Stromal cell of bone marrow (primary cell): ENCODE measurements at regions not wholly inside any gene's neighbourhood (a gene's known extent, or its start where the extent isn't known, plus 50 kb on each side); places are given as distances from the start of the nearest gene placed in this dataset.

Experiments used
- DNase-seq: peaks from one replicate; pipeline ENCODE4 v3.0.0-alpha.2; 2012; ENCODE audit warnings: low read depth

- no peak for DNase-seq
Measured at GRCh38 chr13:111456452-111457230, 136.2 kb downstream of the TEX29 start.

GRCh38 chr13:111458001-111458531 lies 137.6 kb downstream of the TEX29 start:
- DNase-seq = no peak

- DNase-seq = no peak
Measured at GRCh38 chr13:111458739-111459138, 138.3 kb downstream of the TEX29 start.

- no peak for DNase-seq
Measured at GRCh38 chr13:111459803-111460547, 139.5 kb downstream of the TEX29 start.

GRCh38 chr13:111460548-111461444 lies 140.4 kb downstream of the TEX29 start:
- DNase-seq = peak; percentile 15

GRCh38 chr13:111461445-111462149 lies 141.2 kb downstream of the TEX29 start:
- no peak for DNase-seq

GRCh38 chr13:111462221-111462764 lies 141.9 kb downstream of the TEX29 start:
- no peak for DNase-seq

- DNase-seq = no peak
Measured at GRCh38 chr13:111462944-111463343, 142.5 kb downstream of the TEX29 start.

GRCh38 chr13:111467111-111467890 lies 146.9 kb downstream of the TEX29 start:
- no peak for DNase-seq

- DNase-seq = no peak
Measured at GRCh38 chr13:111468037-111468959, 147.9 kb downstream of the TEX29 start.

- no peak for DNase-seq
Measured at GRCh38 chr13:111469450-111469849, 149.0 kb downstream of the TEX29 start.

- no peak for DNase-seq
Measured at GRCh38 chr13:111469916-111470506, 149.6 kb downstream of the TEX29 start.

- no peak for DNase-seq
Measured at GRCh38 chr13:111470933-111471332, 150.5 kb downstream of the TEX29 start.

- no peak for DNase-seq
Measured at GRCh38 chr13:111472083-111472482, 151.6 kb downstream of the TEX29 start.

- DNase-seq = no peak
Measured at GRCh38 chr13:111472559-111473460, 152.4 kb downstream of the TEX29 start.

- DNase-seq = peak; percentile 17
Measured at GRCh38 chr13:111474136-111475002, 153.9 kb downstream of the TEX29 start.

- DNase-seq = no peak
Measured at GRCh38 chr13:111475488-111475887, 155.0 kb downstream of the TEX29 start.
